GM18511 (cell line): ENCODE measurements at regions not wholly inside any gene's neighbourhood (a gene's known extent, or its start where the extent isn't known, plus 50 kb on each side); places are given as distances from the start of the nearest gene placed in this dataset.

Source experiments
- ATAC-seq: cut with Tn5 transposase; IDR thresholded peaks from one replicate; pipeline ENCODE4 v1.9.1; 2021; ENCODE audit warnings: mild to moderate bottlenecking, moderate library complexity; ENCODE audit not compliant: unreplicated experiment

- ATAC-seq: peak; percentile 96
These were observed 64.2 kb downstream of the LLPH start for GRCh38 chr12:66066137-66066928.

GRCh38 chr12:66065641-66066136, 64.9 kb downstream of the LLPH start:
- no peak for ATAC-seq

GRCh38 chr12:66065150-66065549, 65.4 kb downstream of the LLPH start:
- ATAC-seq: no peak

GRCh38 chr12:66063916-66064315, 66.6 kb downstream of the LLPH start:
- ATAC-seq: no peak

GRCh38 chr12:66062290-66062625, 68.3 kb downstream of the LLPH start:
- no peak for ATAC-seq

GRCh38 chr12:66061557-66062289, 68.8 kb downstream of the LLPH start:
- no peak for ATAC-seq

GRCh38 chr12:66061076-66061475, 69.5 kb downstream of the LLPH start:
- no peak for ATAC-seq

GRCh38 chr12:66060163-66060907, 70.2 kb downstream of the LLPH start:
- no peak for ATAC-seq

- no peak for ATAC-seq
These were observed 70.9 kb downstream of the LLPH start for GRCh38 chr12:66059666-66060065.

GRCh38 chr12:66058554-66058953, 72.0 kb downstream of the LLPH start:
- no peak for ATAC-seq

- ATAC-seq: peak; percentile 91
These were observed 74.7 kb downstream of the LLPH start for GRCh38 chr12:66055837-66056319.

- no peak for ATAC-seq
These were observed 77.4 kb downstream of the LLPH start for GRCh38 chr12:66052988-66053615.

GRCh38 chr12:66051361-66051760, 79.2 kb downstream of the LLPH start:
- no peak for ATAC-seq

GRCh38 chr12:66050610-66051009, 79.9 kb downstream of the LLPH start:
- ATAC-seq: peak; percentile 42

- no peak for ATAC-seq
These were observed 80.3 kb downstream of the LLPH start for GRCh38 chr12:66050283-66050576.

GRCh38 chr12:66049538-66050282, 80.8 kb downstream of the LLPH start:
- no peak for ATAC-seq

GRCh38 chr12:66048835-66049537, 81.6 kb downstream of the LLPH start:
- no peak for ATAC-seq

- no peak for ATAC-seq
These were observed 82.2 kb downstream of the LLPH start for GRCh38 chr12:66048218-66048834.

- peak; percentile 90 for ATAC-seq
These were observed 83.0 kb downstream of the LLPH start for GRCh38 chr12:66047411-66048021.
